SU-DHL-6 (cell line): ENCODE measurements at regions not wholly inside any gene's neighbourhood (a gene's known extent, or its start where the extent isn't known, plus 50 kb on each side); places are given as distances from the start of the nearest gene placed in this dataset.

Source experiments
- H2AFZ ChIP-seq: fragments of 200-600 bp; sonication (generic); 2 replicates; pipeline ENCODE4 v1.6.1; 2014; ENCODE audit warnings: low read depth, mild to moderate bottlenecking, moderate library complexity, mixed read lengths, antibody characterized with exemption, low read length; ENCODE audit not compliant: severe bottlenecking
- H3F3A ChIP-seq: fragments of 200-600 bp; shearing (Covaris generic); 2 replicates; pipeline ENCODE4 v1.6.0; 2016; ENCODE audit warnings: antibody characterized with exemption, mild to moderate bottlenecking; ENCODE audit not compliant: insufficient read depth
- H3K27ac ChIP-seq: fragments of 200-600 bp; sonication (generic); 2 replicates; pipeline ENCODE4 v1.5.1; 2016; ENCODE audit warnings: low read depth, mild to moderate bottlenecking, low read length, moderate library complexity, mixed read lengths
- H3K27me3 ChIP-seq: fragments of 200-600 bp; sonication (generic), shearing (Covaris generic); 2 replicates; pipeline ENCODE4 v1.6.0; 2014; ENCODE audit warnings: mild to moderate bottlenecking, low read length
- H3K36me3 ChIP-seq: fragments of 200-600 bp; sonication (generic); 2 replicates; pipeline ENCODE4 v1.6.1; 2014; ENCODE audit warnings: mild to moderate bottlenecking, low read length, mixed read lengths
- H3K4me2 ChIP-seq: fragments of 300-600, 200-600 bp; shearing (Covaris generic), sonication (generic); 2 replicates; pipeline ENCODE4 v1.6.0; 2014; ENCODE audit warnings: low read length, low read depth, mild to moderate bottlenecking; ENCODE audit not compliant: poor library complexity, severe bottlenecking
- H3K4me3 ChIP-seq: fragments of 200-600 bp; sonication (generic); 2 replicates; pipeline ENCODE4 v1.5.1; 2014; ENCODE audit warnings: antibody characterized with exemption, low read length, mild to moderate bottlenecking, mixed read lengths; ENCODE audit not compliant: insufficient read depth, poor library complexity, severe bottlenecking
- H3K79me2 ChIP-seq: fragments of 200-600 bp; sonication (generic); 2 replicates; pipeline ENCODE4 v1.6.1; 2014; ENCODE audit warnings: mild to moderate bottlenecking, low read length, moderate library complexity; ENCODE audit not compliant: insufficient read depth
- H3K9ac ChIP-seq: fragments of 200-600 bp; sonication (generic); 2 replicates; pipeline ENCODE4 v1.7.0; 2014; ENCODE audit warnings: mild to moderate bottlenecking, low read length
- H3K9me2 ChIP-seq: fragments of 200-600 bp; sonication (generic); replicated peaks from 2 replicates; pipeline ENCODE4 v1.6.1; 2014; ENCODE audit warnings: low read length; ENCODE audit not compliant: insufficient read depth
- H3K9me3 ChIP-seq: fragments of 200-600 bp; sonication (generic); 2 replicates; pipeline ENCODE4 v1.6.1; 2014; ENCODE audit warnings: low read length, mixed read lengths; ENCODE audit not compliant: insufficient read depth
- H4K20me1 ChIP-seq: fragments of 200-600 bp; sonication (generic); 2 replicates; pipeline ENCODE4 v1.6.1; 2014; ENCODE audit warnings: low read depth, mild to moderate bottlenecking, antibody characterized with exemption, low read length, moderate library complexity, mixed read lengths
- EZH2phosphoT487 ChIP-seq: fragments of 200-600 bp; sonication (generic), shearing (Covaris generic); conservative IDR thresholded peaks from 2 replicates; pipeline ENCODE4 v1.6.1; 2018; ENCODE audit warnings: mild to moderate bottlenecking, antibody characterized with exemption, low read length, moderate library complexity, mixed read lengths
- TF ChIP-seq, protein P1 (sequence below): fragments of 200-600 bp; sonication (generic); IDR thresholded peaks from one replicate; pipeline ENCODE4 v1.5.1; 2017; ENCODE audit warnings: antibody characterized with exemption, mild to moderate bottlenecking, low read length, moderate library complexity; ENCODE audit not compliant: insufficient read depth, poor library complexity, severe bottlenecking

DNA sequence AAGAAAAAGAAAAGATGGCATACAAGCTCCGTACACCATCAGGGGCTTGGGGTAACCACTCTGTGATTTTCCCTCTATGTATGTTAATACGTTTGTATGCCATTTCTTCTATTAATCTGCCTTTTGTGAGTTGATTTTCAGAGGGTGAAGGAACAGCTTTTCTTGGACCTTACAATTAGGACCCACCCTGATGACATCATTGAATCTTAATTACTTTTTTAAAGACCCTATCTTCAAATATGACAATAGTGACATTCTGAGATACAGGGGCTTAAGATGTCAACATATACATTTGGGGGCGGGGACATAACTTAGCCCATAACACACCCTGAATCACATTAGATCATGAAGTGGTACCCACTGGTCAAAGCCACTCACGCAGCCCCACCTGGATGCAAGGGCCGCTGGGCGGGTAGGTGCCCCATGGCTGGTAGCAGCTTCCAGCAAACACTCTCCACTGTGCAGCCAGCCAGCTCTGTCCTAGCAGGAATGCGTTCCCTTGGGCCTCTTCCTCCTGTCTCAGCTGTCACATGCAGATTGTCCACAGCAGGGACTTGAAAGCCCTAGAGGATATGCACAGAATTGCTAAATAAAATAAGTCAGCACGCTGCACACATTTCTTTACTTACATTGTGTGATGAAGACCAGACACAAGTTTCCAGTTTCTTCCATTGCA, 74.5 kb downstream of the FOXF2 start:
- H3K9ac ChIP-seq, result no peak overlapping the region
- H2AFZ ChIP-seq, result no peak overlapping the region
- TF ChIP-seq, protein P1, sequence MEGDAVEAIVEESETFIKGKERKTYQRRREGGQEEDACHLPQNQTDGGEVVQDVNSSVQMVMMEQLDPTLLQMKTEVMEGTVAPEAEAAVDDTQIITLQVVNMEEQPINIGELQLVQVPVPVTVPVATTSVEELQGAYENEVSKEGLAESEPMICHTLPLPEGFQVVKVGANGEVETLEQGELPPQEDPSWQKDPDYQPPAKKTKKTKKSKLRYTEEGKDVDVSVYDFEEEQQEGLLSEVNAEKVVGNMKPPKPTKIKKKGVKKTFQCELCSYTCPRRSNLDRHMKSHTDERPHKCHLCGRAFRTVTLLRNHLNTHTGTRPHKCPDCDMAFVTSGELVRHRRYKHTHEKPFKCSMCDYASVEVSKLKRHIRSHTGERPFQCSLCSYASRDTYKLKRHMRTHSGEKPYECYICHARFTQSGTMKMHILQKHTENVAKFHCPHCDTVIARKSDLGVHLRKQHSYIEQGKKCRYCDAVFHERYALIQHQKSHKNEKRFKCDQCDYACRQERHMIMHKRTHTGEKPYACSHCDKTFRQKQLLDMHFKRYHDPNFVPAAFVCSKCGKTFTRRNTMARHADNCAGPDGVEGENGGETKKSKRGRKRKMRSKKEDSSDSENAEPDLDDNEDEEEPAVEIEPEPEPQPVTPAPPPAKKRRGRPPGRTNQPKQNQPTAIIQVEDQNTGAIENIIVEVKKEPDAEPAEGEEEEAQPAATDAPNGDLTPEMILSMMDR, result no peak
- TF ChIP-seq EZH2phosphoT487, result no peak
- H3F3A ChIP-seq, result no peaks in the 10 kb centered on the region
- no peak overlapping the region for H3K4me2 ChIP-seq
- H3K27ac ChIP-seq, result no peak overlapping the region
- no peaks in the 10 kb centered on the region for H3K9me3 ChIP-seq
- no peaks in the 10 kb centered on the region for H3K9me2 ChIP-seq
- no peaks in the 10 kb centered on the region for H3K79me2 ChIP-seq
- no peaks in the 10 kb centered on the region for H4K20me1 ChIP-seq
- H3K4me3 ChIP-seq, result no peak overlapping the region
- no peaks in the 10 kb centered on the region for H3K36me3 ChIP-seq
- no peaks in the 10 kb centered on the region for H3K27me3 ChIP-seq

DNA sequence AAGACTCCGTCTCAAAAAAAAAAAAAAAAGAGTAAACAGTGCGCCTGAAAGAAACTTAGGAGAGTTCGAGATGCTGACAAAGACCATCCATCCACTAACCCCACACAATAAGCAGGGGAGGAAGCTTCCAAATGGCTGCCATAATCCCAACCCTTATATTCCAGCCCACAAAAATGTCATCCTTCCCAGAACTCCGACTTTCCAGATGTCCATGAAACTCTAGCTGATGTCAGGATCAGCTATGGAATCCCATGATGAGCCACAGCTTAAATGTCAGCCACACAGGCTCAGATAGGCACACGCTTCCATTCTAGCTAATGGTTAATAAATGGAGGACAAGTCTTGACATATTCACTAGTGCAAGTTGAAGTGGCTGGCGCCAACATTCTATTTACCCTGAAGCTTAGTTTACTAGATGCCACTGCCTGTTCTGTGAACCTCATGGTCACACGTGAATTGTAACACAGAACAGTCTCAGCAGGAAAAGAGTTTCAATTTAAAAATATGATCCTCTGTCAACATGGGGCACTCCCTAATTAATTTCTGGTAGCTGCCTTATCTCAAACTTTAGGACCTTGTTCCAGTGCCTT, 75.5 kb downstream of the FOXF2 start:
- H3K9ac ChIP-seq, result no peak overlapping the region
- H3K27me3 ChIP-seq, result no peaks in the 10 kb centered on the region
- no peak overlapping the region for H3K4me2 ChIP-seq
- no peaks in the 10 kb centered on the region for H3K79me2 ChIP-seq
- H3K4me3 ChIP-seq, result no peak overlapping the region
- no peak overlapping the region for H2AFZ ChIP-seq
- H3K36me3 ChIP-seq, result no peaks in the 10 kb centered on the region
- H3K9me3 ChIP-seq, result no peaks in the 10 kb centered on the region
- no peaks in the 10 kb centered on the region for H3F3A ChIP-seq
- H3K9me2 ChIP-seq, result no peaks in the 10 kb centered on the region
- TF ChIP-seq EZH2phosphoT487, result no peak
- TF ChIP-seq, protein P1, result no peak
- H4K20me1 ChIP-seq, result no peaks in the 10 kb centered on the region
- no peak overlapping the region for H3K27ac ChIP-seq

DNA sequence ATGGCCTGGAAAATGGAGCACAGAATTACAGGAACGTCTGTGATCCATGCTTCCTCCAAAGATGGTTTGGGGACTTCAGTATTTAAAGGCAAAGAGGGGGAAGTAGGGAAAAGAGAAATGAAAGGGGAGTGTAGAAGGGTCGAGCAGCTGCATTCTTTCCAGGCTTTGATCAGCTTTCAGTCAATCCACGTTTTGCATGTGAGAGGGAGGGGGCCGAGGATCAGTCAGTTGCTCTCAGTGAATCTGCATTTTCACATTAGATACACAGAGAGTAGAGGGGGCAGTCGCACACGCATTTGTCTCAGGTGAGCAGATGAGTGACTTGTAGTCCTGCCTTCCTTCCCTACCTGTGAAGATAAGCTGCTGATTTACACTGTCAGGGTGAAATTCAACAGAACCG, 78.8 kb downstream of the FOXF2 start:
- no peaks in the 10 kb centered on the region for H3K27me3 ChIP-seq
- H3K4me3 ChIP-seq, result no peak overlapping the region
- no peaks in the 10 kb centered on the region for H3K9me3 ChIP-seq
- H3K79me2 ChIP-seq, result no peaks in the 10 kb centered on the region
- no peak overlapping the region for H3K27ac ChIP-seq
- H3K4me2 ChIP-seq, result no peak overlapping the region
- no peaks in the 10 kb centered on the region for H3K36me3 ChIP-seq
- no peaks in the 10 kb centered on the region for H4K20me1 ChIP-seq
- H3K9ac ChIP-seq, result no peak overlapping the region
- H3F3A ChIP-seq, result no peaks in the 10 kb centered on the region
- TF ChIP-seq, protein P1, result no peak
- TF ChIP-seq EZH2phosphoT487, result no peak
- H2AFZ ChIP-seq, result no peak overlapping the region
- H3K9me2 ChIP-seq, result no peaks in the 10 kb centered on the region
